WTC11 (cell line): ENCODE measurements at regions not wholly inside any gene's neighbourhood (a gene's known extent, or its start where the extent isn't known, plus 50 kb on each side); places are given as distances from the start of the nearest gene placed in this dataset.

Experiments
- ATAC-seq: fragments of 200-7000 bp; cut with Tn5 transposase; 2 replicates; pipeline ENCODE4 v1.10.0; 2021; ENCODE audit warnings: mild to moderate bottlenecking, moderate library complexity
- CTCF ChIA-PET: fragments of 300-600 bp; sonication (Branson Sonifier 250); formaldehyde crosslinking; loops from one replicate; lab custom pipeline; 2021; ENCODE audit warnings: antibody characterized with exemption; lab: Charles Lee
- POLR2A ChIA-PET: fragments of 350-600 bp; sonication (Branson Sonifier 250); formaldehyde crosslinking; loops from one replicate; lab custom pipeline; 2021; ENCODE audit warnings: antibody characterized with exemption; lab: Charles Lee
- DNase-seq: peaks from one replicate; pipeline ENCODE4 v3.0.0; 2021; ENCODE audit warnings: low spot score
- H3K27ac Mint-ChIP-seq: 2 replicates; pipeline ENCODE4 v1.8.0; 2021; ENCODE audit warnings: mixed read lengths
- H3K27me3 Mint-ChIP-seq: 2 replicates; pipeline ENCODE4 v1.8.0; 2021; ENCODE audit warnings: low read depth, mild to moderate bottlenecking, moderate library complexity, mixed read lengths
- H3K36me3 Mint-ChIP-seq: 2 replicates; pipeline ENCODE4 v1.8.0; 2021; ENCODE audit warnings: mixed read lengths
- H3K4me1 Mint-ChIP-seq: 2 replicates; pipeline ENCODE4 v1.8.0; 2022; ENCODE audit warnings: mixed read lengths
- H3K4me3 Mint-ChIP-seq: 2 replicates; pipeline ENCODE4 v1.8.0; 2021; ENCODE audit warnings: mild to moderate bottlenecking, moderate library complexity, mixed read lengths
- H3K9me3 Mint-ChIP-seq: 2 replicates; pipeline ENCODE4 v1.8.0; 2021; ENCODE audit warnings: mixed read lengths
- CREM ChIP-seq: sonication (generic); formaldehyde crosslinking; IDR thresholded peaks from 2 replicates; pipeline ENCODE4 v1.8.1; 2022; ENCODE audit warnings: mild to moderate bottlenecking, missing genetic modification reagents, moderate library complexity
- EMX1 ChIP-seq: fragments of 250-450 bp; sonication (Bioruptor Pico); IDR thresholded peaks from 2 replicates; pipeline ENCODE4 v1.8.0; 2021; ENCODE audit warnings: mild to moderate bottlenecking
- FOXK1 ChIP-seq: sonication (generic); formaldehyde crosslinking; IDR thresholded peaks from 2 replicates; pipeline ENCODE4 v1.8.0; 2022; ENCODE audit warnings: mild to moderate bottlenecking, moderate library complexity, missing genetic modification reagents
- GABPB1 ChIP-seq: sonication (generic); formaldehyde crosslinking; IDR thresholded peaks from 2 replicates; pipeline ENCODE4 v1.8.1; 2023; ENCODE audit warnings: mild to moderate bottlenecking, missing genetic modification reagents
- GRHL2 ChIP-seq: fragments of 250-450 bp; sonication (Bioruptor Pico); IDR thresholded peaks from 2 replicates; pipeline ENCODE4 v1.8.0; 2022; ENCODE audit warnings: mild to moderate bottlenecking, moderate library complexity; ENCODE audit not compliant: insufficient replicate concordance, severe bottlenecking
- MYBL2 ChIP-seq: sonication (generic); formaldehyde crosslinking; IDR thresholded peaks from 2 replicates; pipeline ENCODE4 v1.8.1; 2023; ENCODE audit warnings: mild to moderate bottlenecking, moderate library complexity, missing genetic modification reagents
- NFE2L1 ChIP-seq: sonication (generic); formaldehyde crosslinking; IDR thresholded peaks from 2 replicates; pipeline ENCODE4 v1.8.1; 2023; ENCODE audit warnings: missing genetic modification reagents
- NR1H2 ChIP-seq: sonication (generic); formaldehyde crosslinking; IDR thresholded peaks from 2 replicates; pipeline ENCODE4 v1.9.0; 2021; ENCODE audit warnings: mild to moderate bottlenecking, moderate library complexity, missing genetic modification reagents
- RORB ChIP-seq: fragments of 250-450 bp; sonication (Bioruptor Pico); IDR thresholded peaks from 2 replicates; pipeline ENCODE4 v1.9.0; 2021; ENCODE audit warnings: mild to moderate bottlenecking
- ZBTB21 ChIP-seq: sonication (generic); formaldehyde crosslinking; IDR thresholded peaks from 2 replicates; pipeline ENCODE4 v1.8.1; 2023; ENCODE audit warnings: mild to moderate bottlenecking, missing genetic modification reagents, borderline replicate concordance
- ZNF232 ChIP-seq: sonication (generic); formaldehyde crosslinking; IDR thresholded peaks from 2 replicates; pipeline ENCODE4 v1.8.0; 2022; ENCODE audit warnings: mild to moderate bottlenecking, missing genetic modification reagents
- ZNF317 ChIP-seq: sonication (generic); formaldehyde crosslinking; IDR thresholded peaks from 2 replicates; pipeline ENCODE4 v1.8.1; 2023; ENCODE audit warnings: low read depth, mild to moderate bottlenecking, moderate library complexity, missing genetic modification reagents, borderline replicate concordance
- ZNF416 ChIP-seq: fragments of 250-450 bp; sonication (Bioruptor Pico); IDR thresholded peaks from 2 replicates; pipeline ENCODE4 v1.9.0; 2021; ENCODE audit warnings: mild to moderate bottlenecking, inconsistent platforms
- ZNF512 ChIP-seq: sonication (generic); formaldehyde crosslinking; IDR thresholded peaks from 2 replicates; pipeline ENCODE4 v1.8.1; 2022; ENCODE audit warnings: missing genetic modification reagents, borderline replicate concordance
- ZNF671 ChIP-seq: fragments of 250-450 bp; sonication (Bioruptor Pico); IDR thresholded peaks from 2 replicates; pipeline ENCODE4 v1.8.0; 2021; ENCODE audit warnings: mild to moderate bottlenecking
- TF ChIP-seq, protein P1 (sequence below): sonication (generic); formaldehyde crosslinking; IDR thresholded peaks from 2 replicates; pipeline ENCODE4 v1.8.0; 2023; ENCODE audit warnings: missing genetic modification reagents, mild to moderate bottlenecking, borderline replicate concordance
- TF ChIP-seq, protein P2 (sequence below): fragments of 250-450 bp; sonication (Bioruptor Pico); IDR thresholded peaks from 2 replicates; pipeline ENCODE4 v1.8.0; 2021; ENCODE audit warnings: mild to moderate bottlenecking
- TF ChIP-seq, protein P3 (sequence below): sonication (generic); formaldehyde crosslinking; IDR thresholded peaks from 2 replicates; pipeline ENCODE4 v1.8.0; 2023; ENCODE audit warnings: missing genetic modification reagents
- TF ChIP-seq, protein P4 (sequence below): sonication (generic); formaldehyde crosslinking; IDR thresholded peaks from 2 replicates; pipeline ENCODE4 v1.8.1; 2022; ENCODE audit warnings: low read depth, missing genetic modification reagents, borderline replicate concordance
- TF ChIP-seq, protein P5 (sequence below): sonication (generic); formaldehyde crosslinking; IDR thresholded peaks from 2 replicates; pipeline ENCODE4 v1.8.0; 2022; ENCODE audit warnings: mild to moderate bottlenecking, missing genetic modification reagents

DNA sequence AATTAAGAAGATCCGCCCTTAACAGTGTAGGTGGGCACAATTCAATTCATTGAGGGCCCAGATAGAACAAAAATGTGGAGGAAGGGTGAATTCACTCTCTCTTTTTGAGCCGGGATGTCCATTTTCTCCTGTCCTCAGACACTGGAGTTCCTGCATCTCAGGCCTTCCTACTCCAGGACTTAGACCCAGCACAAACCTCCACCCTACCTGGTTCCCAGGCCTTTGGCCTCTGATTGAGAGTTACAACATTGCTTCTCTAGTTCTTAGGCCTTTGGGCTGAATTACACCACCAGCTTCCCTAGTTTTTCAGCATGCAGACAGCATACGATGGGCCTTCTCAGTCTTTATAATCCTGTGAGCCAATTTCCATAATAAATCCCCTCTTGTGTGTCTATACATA is 87.8 kb upstream of the TMEM17 start:
- CTCF ChIA-PET: no interaction called here
- H3K9me3 Mint-ChIP-seq: no peaks in the 10 kb centered on the region
- TF ChIP-seq GABPB1 (no peak), NR1H2 (CRISPR knock-in tag) (no peak), FOXK1 (CRISPR knock-in tag) (no peak), ZNF317 (CRISPR knock-in tag) (no peak), CREM (CRISPR knock-in tag) (no peak), RORB (no peak), ZNF671 (no peak), EMX1 (CRISPR knock-in tag) (no peak), ZNF232 (CRISPR knock-in tag) (no peak), GRHL2 (CRISPR knock-in tag) (no peak), ZNF416 (no peak)
- TF ChIP-seq, protein P1, sequence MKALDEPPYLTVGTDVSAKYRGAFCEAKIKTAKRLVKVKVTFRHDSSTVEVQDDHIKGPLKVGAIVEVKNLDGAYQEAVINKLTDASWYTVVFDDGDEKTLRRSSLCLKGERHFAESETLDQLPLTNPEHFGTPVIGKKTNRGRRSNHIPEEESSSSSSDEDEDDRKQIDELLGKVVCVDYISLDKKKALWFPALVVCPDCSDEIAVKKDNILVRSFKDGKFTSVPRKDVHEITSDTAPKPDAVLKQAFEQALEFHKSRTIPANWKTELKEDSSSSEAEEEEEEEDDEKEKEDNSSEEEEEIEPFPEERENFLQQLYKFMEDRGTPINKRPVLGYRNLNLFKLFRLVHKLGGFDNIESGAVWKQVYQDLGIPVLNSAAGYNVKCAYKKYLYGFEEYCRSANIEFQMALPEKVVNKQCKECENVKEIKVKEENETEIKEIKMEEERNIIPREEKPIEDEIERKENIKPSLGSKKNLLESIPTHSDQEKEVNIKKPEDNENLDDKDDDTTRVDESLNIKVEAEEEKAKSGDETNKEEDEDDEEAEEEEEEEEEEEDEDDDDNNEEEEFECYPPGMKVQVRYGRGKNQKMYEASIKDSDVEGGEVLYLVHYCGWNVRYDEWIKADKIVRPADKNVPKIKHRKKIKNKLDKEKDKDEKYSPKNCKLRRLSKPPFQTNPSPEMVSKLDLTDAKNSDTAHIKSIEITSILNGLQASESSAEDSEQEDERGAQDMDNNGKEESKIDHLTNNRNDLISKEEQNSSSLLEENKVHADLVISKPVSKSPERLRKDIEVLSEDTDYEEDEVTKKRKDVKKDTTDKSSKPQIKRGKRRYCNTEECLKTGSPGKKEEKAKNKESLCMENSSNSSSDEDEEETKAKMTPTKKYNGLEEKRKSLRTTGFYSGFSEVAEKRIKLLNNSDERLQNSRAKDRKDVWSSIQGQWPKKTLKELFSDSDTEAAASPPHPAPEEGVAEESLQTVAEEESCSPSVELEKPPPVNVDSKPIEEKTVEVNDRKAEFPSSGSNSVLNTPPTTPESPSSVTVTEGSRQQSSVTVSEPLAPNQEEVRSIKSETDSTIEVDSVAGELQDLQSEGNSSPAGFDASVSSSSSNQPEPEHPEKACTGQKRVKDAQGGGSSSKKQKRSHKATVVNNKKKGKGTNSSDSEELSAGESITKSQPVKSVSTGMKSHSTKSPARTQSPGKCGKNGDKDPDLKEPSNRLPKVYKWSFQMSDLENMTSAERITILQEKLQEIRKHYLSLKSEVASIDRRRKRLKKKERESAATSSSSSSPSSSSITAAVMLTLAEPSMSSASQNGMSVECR (CRISPR knock-in tag): no peak
- TF ChIP-seq, protein P2, sequence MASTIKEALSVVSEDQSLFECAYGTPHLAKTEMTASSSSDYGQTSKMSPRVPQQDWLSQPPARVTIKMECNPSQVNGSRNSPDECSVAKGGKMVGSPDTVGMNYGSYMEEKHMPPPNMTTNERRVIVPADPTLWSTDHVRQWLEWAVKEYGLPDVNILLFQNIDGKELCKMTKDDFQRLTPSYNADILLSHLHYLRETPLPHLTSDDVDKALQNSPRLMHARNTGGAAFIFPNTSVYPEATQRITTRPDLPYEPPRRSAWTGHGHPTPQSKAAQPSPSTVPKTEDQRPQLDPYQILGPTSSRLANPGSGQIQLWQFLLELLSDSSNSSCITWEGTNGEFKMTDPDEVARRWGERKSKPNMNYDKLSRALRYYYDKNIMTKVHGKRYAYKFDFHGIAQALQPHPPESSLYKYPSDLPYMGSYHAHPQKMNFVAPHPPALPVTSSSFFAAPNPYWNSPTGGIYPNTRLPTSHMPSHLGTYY: no peak
- DNase-seq (no peak), ATAC-seq (no peak)
- no peaks in the 10 kb centered on the region for H3K27me3 Mint-ChIP-seq
- peaks cover 12% of the 10 kb centered on the region for H3K4me1 Mint-ChIP-seq
- H3K4me3 Mint-ChIP-seq: no peak overlapping the region
- POLR2A ChIA-PET: no interaction called here
- no peak overlapping the region for H3K27ac Mint-ChIP-seq
- no peaks in the 10 kb centered on the region for H3K36me3 Mint-ChIP-seq

DNA sequence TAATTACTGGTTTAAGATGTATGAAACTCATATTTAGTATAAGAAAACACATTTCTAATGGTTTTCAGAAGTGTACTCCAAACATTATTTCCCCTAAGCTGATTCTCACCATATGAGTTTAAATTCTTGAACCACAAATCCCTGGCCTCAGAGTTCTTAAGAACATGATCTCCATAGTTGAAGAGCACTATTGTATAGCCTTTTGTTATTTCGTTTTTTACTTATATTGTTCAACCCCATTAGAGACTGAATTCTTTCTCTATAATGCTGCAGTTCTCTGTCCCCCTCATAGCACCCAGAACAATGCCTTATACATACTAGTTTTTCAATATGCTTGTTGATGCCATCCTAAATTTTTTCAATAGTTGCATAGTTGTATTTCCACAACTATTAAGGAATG is 85.5 kb upstream of the TMEM17 start:
- H3K36me3 Mint-ChIP-seq: peaks cover 8% of the 10 kb centered on the region

More for the DNA sequence above, 85.5 kb upstream of the TMEM17 start:
- ChIA-PET CTCF (no interaction called here), POLR2A (no interaction called here)
- Mint-ChIP-seq H3K27me3 (no peaks in the 10 kb centered on the region), H3K4me3 (no peak overlapping the region), H3K4me1 (peaks cover 14% of the 10 kb centered on the region), H3K9me3 (peaks cover 13% of the 10 kb centered on the region), H3K27ac (no peak overlapping the region)
- no peak for ATAC-seq
- DNase-seq: no peak
- TF ChIP-seq, protein P2: no peak
- TF ChIP-seq ZNF512 (CRISPR knock-in tag) (no peak), NFE2L1 (no peak), ZBTB21 (no peak), MYBL2 (CRISPR knock-in tag) (no peak)
- TF ChIP-seq, protein P3, sequence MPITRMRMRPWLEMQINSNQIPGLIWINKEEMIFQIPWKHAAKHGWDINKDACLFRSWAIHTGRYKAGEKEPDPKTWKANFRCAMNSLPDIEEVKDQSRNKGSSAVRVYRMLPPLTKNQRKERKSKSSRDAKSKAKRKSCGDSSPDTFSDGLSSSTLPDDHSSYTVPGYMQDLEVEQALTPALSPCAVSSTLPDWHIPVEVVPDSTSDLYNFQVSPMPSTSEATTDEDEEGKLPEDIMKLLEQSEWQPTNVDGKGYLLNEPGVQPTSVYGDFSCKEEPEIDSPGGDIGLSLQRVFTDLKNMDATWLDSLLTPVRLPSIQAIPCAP: no peak
- TF ChIP-seq, protein P4, sequence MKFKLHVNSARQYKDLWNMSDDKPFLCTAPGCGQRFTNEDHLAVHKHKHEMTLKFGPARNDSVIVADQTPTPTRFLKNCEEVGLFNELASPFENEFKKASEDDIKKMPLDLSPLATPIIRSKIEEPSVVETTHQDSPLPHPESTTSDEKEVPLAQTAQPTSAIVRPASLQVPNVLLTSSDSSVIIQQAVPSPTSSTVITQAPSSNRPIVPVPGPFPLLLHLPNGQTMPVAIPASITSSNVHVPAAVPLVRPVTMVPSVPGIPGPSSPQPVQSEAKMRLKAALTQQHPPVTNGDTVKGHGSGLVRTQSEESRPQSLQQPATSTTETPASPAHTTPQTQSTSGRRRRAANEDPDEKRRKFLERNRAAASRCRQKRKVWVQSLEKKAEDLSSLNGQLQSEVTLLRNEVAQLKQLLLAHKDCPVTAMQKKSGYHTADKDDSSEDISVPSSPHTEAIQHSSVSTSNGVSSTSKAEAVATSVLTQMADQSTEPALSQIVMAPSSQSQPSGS (CRISPR knock-in tag): no peak
- TF ChIP-seq, protein P5, sequence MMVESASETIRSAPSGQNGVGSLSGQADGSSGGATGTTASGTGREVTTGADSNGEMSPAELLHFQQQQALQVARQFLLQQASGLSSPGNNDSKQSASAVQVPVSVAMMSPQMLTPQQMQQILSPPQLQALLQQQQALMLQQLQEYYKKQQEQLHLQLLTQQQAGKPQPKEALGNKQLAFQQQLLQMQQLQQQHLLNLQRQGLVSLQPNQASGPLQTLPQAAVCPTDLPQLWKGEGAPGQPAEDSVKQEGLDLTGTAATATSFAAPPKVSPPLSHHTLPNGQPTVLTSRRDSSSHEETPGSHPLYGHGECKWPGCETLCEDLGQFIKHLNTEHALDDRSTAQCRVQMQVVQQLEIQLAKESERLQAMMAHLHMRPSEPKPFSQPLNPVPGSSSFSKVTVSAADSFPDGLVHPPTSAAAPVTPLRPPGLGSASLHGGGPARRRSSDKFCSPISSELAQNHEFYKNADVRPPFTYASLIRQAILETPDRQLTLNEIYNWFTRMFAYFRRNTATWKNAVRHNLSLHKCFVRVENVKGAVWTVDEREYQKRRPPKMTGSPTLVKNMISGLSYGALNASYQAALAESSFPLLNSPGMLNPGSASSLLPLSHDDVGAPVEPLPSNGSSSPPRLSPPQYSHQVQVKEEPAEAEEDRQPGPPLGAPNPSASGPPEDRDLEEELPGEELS (CRISPR knock-in tag): no peak
